HepG2 (cell line): ENCODE measurements at regions not wholly inside any gene's neighbourhood (a gene's known extent, or its start where the extent isn't known, plus 50 kb on each side); places are given as distances from the start of the nearest gene placed in this dataset.

Experiments
- ATAC-seq: fragments of 200-7000 bp; cut with Tn5 transposase; 3 replicates; pipeline ENCODE4 v1.9.1; 2020; ENCODE audit warnings: mild to moderate bottlenecking, moderate library complexity
- BruUV-seq: library from RNA; stranded (reverse); fragments of 400-500 nt; replicated peaks from 2 replicates; lab custom pipeline; 2021; lab: Mats Ljungman, UMichigan
- CTCF ChIA-PET: fragments of 300-600 bp; formaldehyde crosslinking; extraction: SDS; loops from one replicate; lab custom pipeline; 2021; ENCODE audit warnings: low total read pairs, inconsistent platforms, low intra/inter-chr PET ratio; lab: Yijun Ruan, JAX
- POLR2A ChIA-PET: fragments of 350-600 bp; sonication (Branson Sonifier 250); formaldehyde crosslinking; loops from one replicate; lab custom pipeline; 2020; ENCODE audit warnings: antibody characterized with exemption, inconsistent platforms; lab: Yijun Ruan, JAX
- DNase-seq: peaks from one replicate; pipeline ENCODE4 v3.0.0-alpha.2; 2015; ENCODE audit warnings: low spot score
- FAIRE-seq: peaks from 3 replicates; lab custom pipeline; 2011; peaks lifted over from hg19 to GRCh38; lab: Jason Lieb, UNC
- H2AFZ ChIP-seq: one replicate; pipeline ENCODE4 v1.6.1; 2011; ENCODE audit warnings: low read length, inconsistent platforms
- H3K27ac ChIP-seq: fragments of 300-600 bp; 3 replicates; pipeline ENCODE4 v1.8.0; 2011; ENCODE audit warnings: mixed run types, mild to moderate bottlenecking, mixed read lengths, low read length, inconsistent platforms; ENCODE audit not compliant: insufficient read depth; ENCODE audit errors: extremely low read length
- H3K27me3 ChIP-seq, 2 experiments: fragments of 200-600 bp in 1 of 2; 2 replicates in 1 of 2; 3 replicates in 1 of 2; pipeline versions ENCODE4 v1.6.0 to v1.8.0; 2011; ENCODE audit warnings: low read length in 2 of 2, mild to moderate bottlenecking in 2 of 2, moderate library complexity in 2 of 2, inconsistent platforms in 1 of 2; ENCODE audit not compliant: insufficient read depth in 2 of 2, control insufficient read depth in 1 of 2
- H3K36me3 ChIP-seq, 2 experiments: fragments of 200-600 bp in 1 of 2; replicated peaks in 1 of 2; 2 replicates in 1 of 2; 3 replicates in 1 of 2; pipeline versions ENCODE4 v1.5.1 to v1.8.0; 2011; ENCODE audit warnings: low read length in 2 of 2, inconsistent platforms in 1 of 2; ENCODE audit not compliant: insufficient read depth in 2 of 2, control insufficient read depth in 1 of 2
- H3K4me1 ChIP-seq: 2 replicates; pipeline ENCODE4 v1.5.1; 2012; ENCODE audit warnings: low read length, inconsistent platforms; ENCODE audit not compliant: insufficient read depth
- H3K4me2 ChIP-seq: 2 replicates; pipeline ENCODE4 v1.6.0; 2011; ENCODE audit warnings: low read depth, low read length, inconsistent platforms
- H3K4me3 ChIP-seq, 3 experiments: fragments of 200-600 bp in 1 of 3; sonication (generic), shearing (Covaris generic) in 1 of 3; replicated peaks in 1 of 3; 2 replicates each; pipeline ENCODE4 v1.5.1; 2011 to 2016; ENCODE audit warnings: low read length in 3 of 3, inconsistent platforms in 2 of 3, low read depth in 2 of 3, mild to moderate bottlenecking in 2 of 3, control low read depth in 1 of 3, mixed read lengths in 1 of 3; ENCODE audit not compliant: insufficient read depth in 1 of 3
- H3K79me2 ChIP-seq: one replicate; pipeline ENCODE4 v1.6.1; 2011; ENCODE audit warnings: low read length, inconsistent platforms; ENCODE audit not compliant: insufficient read depth
- H3K9ac ChIP-seq: 2 replicates; pipeline ENCODE4 v1.6.0; 2011; ENCODE audit warnings: mild to moderate bottlenecking, low read depth, low read length, inconsistent platforms; ENCODE audit not compliant: insufficient read depth
- H3K9me3 ChIP-seq: 2 replicates; pipeline ENCODE4 v1.5.1; 2012; ENCODE audit warnings: mild to moderate bottlenecking, low read length
- H4K20me1 ChIP-seq: 2 replicates; pipeline ENCODE4 v1.6.0; 2011; ENCODE audit warnings: inconsistent platforms, mild to moderate bottlenecking, low read length, moderate library complexity; ENCODE audit not compliant: insufficient read depth
- ARID2 ChIP-seq: sonication (generic); formaldehyde crosslinking; IDR thresholded peaks from 2 replicates; pipeline ENCODE4 v1.8.1; 2022; ENCODE audit warnings: mild to moderate bottlenecking, missing genetic modification reagents, borderline replicate concordance
- CREB1 ChIP-seq, 2 experiments: fragments of 450-650 bp in 1 of 2; IDR thresholded peaks; 2 replicates each; pipeline ENCODE4 v1.6.1; 2016 to 2017; ENCODE audit warnings: control low read depth in 1 of 2, mild to moderate bottlenecking in 1 of 2, missing compliant biosample characterization in 1 of 2, missing genetic modification characterization in 1 of 2
- DPF2 ChIP-seq: sonication (generic); formaldehyde crosslinking; IDR thresholded peaks from 2 replicates; pipeline ENCODE4 v1.4.0; 2020; ENCODE audit warnings: mild to moderate bottlenecking, low read depth, missing genetic modification reagents, borderline replicate concordance
- MXI1 ChIP-seq: IDR thresholded peaks from 3 replicates; pipeline ENCODE4 v1.6.1; 2012; ENCODE audit warnings: low read depth, low read length, inconsistent platforms, borderline replicate concordance
- RFX1 ChIP-seq: fragments of 450-650 bp; IDR thresholded peaks from 2 replicates; pipeline ENCODE4 v1.6.1; 2017
- ZBTB7A ChIP-seq: sonication (generic); formaldehyde crosslinking; IDR thresholded peaks from 2 replicates; pipeline ENCODE4 v1.8.0; 2022; ENCODE audit warnings: mild to moderate bottlenecking, missing genetic modification reagents
- ZFP36L1 ChIP-seq: sonication (generic); formaldehyde crosslinking; IDR thresholded peaks from 2 replicates; pipeline ENCODE4 v1.8.0; 2022; ENCODE audit warnings: mild to moderate bottlenecking, missing genetic modification reagents, moderate library complexity
- ZNF143 ChIP-seq: sonication (generic); formaldehyde crosslinking; IDR thresholded peaks from 2 replicates; pipeline ENCODE4 v1.4.0; 2020; ENCODE audit warnings: missing genetic modification reagents
- ZNF17 ChIP-seq: sonication (generic); formaldehyde crosslinking; IDR thresholded peaks from 2 replicates; pipeline ENCODE4 v1.5.0; 2020; ENCODE audit warnings: mild to moderate bottlenecking, missing genetic modification reagents
- ZNF615 ChIP-seq: sonication (generic); formaldehyde crosslinking; IDR thresholded peaks from 2 replicates; pipeline ENCODE4 v1.5.0; 2020; ENCODE audit warnings: mild to moderate bottlenecking, missing genetic modification reagents, borderline replicate concordance
- WGBS: methylation state at CpG from one replicate; pipeline ENCODE4 v1.1.6; 2017; ENCODE audit warnings: low lambda C conversion rate; 5-methylcytosine and 5-hydroxymethylcytosine counted together
- in situ Hi-C: cut with HindIII; loops from 2 replicates; pipeline ENCODE4 v1.10.0; 2017; ENCODE audit warnings: low pct_unique_long_range_greater_than_20kb; ENCODE audit not compliant: extremely low pct_ligation_motif_present
- intact Hi-C: fragments of 100-400 bp; cut with micrococcal nuclease; formaldehyde crosslinking; loops from one replicate; pipeline ENCODE4 v1.10.0; 2022; ENCODE audit not compliant: unreplicated experiment
- TF ChIP-seq, protein P1 (sequence below): sonication (generic); formaldehyde crosslinking; conservative IDR thresholded peaks from 2 replicates; pipeline ENCODE4 v1.8.0; 2022; ENCODE audit warnings: missing genetic modification reagents

DNA sequence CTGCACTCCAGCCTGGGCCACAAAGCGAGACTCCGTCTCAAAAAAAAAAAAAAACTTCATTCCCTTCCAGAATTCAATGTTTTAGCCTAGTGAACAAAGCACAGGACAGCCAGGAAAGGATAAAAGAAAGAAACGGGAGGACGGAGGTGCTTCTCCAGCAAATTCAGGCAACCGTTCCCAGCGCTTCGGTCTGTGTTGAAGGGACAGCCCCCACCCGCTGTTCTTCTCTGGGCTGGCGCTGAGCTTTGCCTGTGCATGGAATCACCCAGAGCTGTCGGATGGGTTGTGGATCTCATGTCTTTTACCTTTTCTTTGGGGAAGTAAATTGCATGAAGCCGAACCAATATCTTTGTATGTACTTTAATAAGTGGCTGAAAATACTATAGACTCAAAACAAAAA, 248.4 kb upstream of the IRX2 start:
- no peak for DNase-seq
- no peak overlapping the region for H2AFZ ChIP-seq
- H3K79me2 ChIP-seq: no peaks in the 10 kb centered on the region
- no TSS peak for BruUV-seq
- H4K20me1 ChIP-seq: no peaks in the 10 kb centered on the region
- no peak overlapping the region for H3K4me2 ChIP-seq
- H3K9me3 ChIP-seq: no peaks in the 10 kb centered on the region; the same call in 1 of the 2 replicates
- H3K9ac ChIP-seq: no peak overlapping the region
- H3K27ac ChIP-seq: no peak overlapping the region
- no peaks in the 10 kb centered on the region for H3K36me3 ChIP-seq
- 37% methylated on average over 11 of the region's 11 CpGs for WGBS
- CTCF ChIA-PET: no interaction called here
- no peak for FAIRE-seq
- in situ Hi-C loops (no loop called here), intact Hi-C loops (no loop called here)
- H3K27me3 ChIP-seq: peaks cover 0 to 25% of the 10 kb centered on the region in 2 experiments; a peak in 2 of 5 replicates
- H3K4me3 ChIP-seq: no peak overlapping the region
- H3K4me1 ChIP-seq: no peaks in the 10 kb centered on the region
- POLR2A ChIA-PET: no interaction called here
- ATAC-seq: no peak
- TF ChIP-seq ARID2 (CRISPR knock-in tag): no peak
- no peak for TF ChIP-seq MXI1
- TF ChIP-seq, protein P1, sequence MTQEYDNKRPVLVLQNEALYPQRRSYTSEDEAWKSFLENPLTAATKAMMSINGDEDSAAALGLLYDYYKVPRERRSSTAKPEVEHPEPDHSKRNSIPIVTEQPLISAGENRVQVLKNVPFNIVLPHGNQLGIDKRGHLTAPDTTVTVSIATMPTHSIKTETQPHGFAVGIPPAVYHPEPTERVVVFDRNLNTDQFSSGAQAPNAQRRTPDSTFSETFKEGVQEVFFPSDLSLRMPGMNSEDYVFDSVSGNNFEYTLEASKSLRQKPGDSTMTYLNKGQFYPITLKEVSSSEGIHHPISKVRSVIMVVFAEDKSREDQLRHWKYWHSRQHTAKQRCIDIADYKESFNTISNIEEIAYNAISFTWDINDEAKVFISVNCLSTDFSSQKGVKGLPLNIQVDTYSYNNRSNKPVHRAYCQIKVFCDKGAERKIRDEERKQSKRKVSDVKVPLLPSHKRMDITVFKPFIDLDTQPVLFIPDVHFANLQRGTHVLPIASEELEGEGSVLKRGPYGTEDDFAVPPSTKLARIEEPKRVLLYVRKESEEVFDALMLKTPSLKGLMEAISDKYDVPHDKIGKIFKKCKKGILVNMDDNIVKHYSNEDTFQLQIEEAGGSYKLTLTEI: no peak
- TF ChIP-seq CREB1 (IDR thresholded peaks at IDR 0.05): no peak
- TF ChIP-seq CREB1 (CRISPR knock-in tag; IDR thresholded peaks at IDR 0.05): no peak
- TF ChIP-seq ZNF615: no peak
- no peak for TF ChIP-seq ZBTB7A (CRISPR knock-in tag)
- no peak for TF ChIP-seq ZNF143 (CRISPR knock-in tag)
- TF ChIP-seq DPF2 (CRISPR knock-in tag): no peak
- TF ChIP-seq ZNF17 (CRISPR knock-in tag): no peak
- no peak for TF ChIP-seq RFX1
- TF ChIP-seq ZFP36L1 (CRISPR knock-in tag): no peak
